ENCODE measurements at regions not wholly inside any gene's neighbourhood (a gene's known extent, or its start where the extent isn't known, plus 50 kb on each side); places are given as distances from the start of the nearest gene placed in this dataset.
A peak's percentile ranks its signal among the peaks of the same experiment; 100 is the strongest.

- H3K9me3 ChIP-seq (ENCODE audit: insufficient read depth, low read depth, low read length), result no peaks in the 10 kb centered on the region
- no peaks in the 10 kb centered on the region for H3K36me3 ChIP-seq (ENCODE audit: insufficient read depth, low read length)
- H3K27me3 ChIP-seq (ENCODE audit: insufficient read depth, low read length), result no peaks in the 10 kb centered on the region
- no peak overlapping the region for H3K9ac ChIP-seq (ENCODE audit: low read depth, low read length)
- no peak overlapping the region for H3K4me3 ChIP-seq (ENCODE audit: low read length)
- H3K4me1 ChIP-seq (ENCODE audit: insufficient read depth, low read length), result peaks cover 6% of the 10 kb centered on the region; the same call in 1 of the 2 replicates
- H3K27ac ChIP-seq (ENCODE audit: low read depth, low read length), result no peak overlapping the region
These were observed 225.8 kb upstream of the GIMD1 start for GRCh38 chr4:106594291-106594952.

- Histone ChIP-seq H3K36me3 (ENCODE audit: insufficient read depth, low read length) (no peaks in the 10 kb centered on the region), H3K4me3 (ENCODE audit: low read length) (no peak overlapping the region), H3K27me3 (ENCODE audit: insufficient read depth, low read length) (no peaks in the 10 kb centered on the region), H3K27ac (ENCODE audit: low read depth, low read length) (no peak overlapping the region), H3K9ac (ENCODE audit: low read depth, low read length) (no peak overlapping the region), H3K4me1 (ENCODE audit: insufficient read depth, low read length) (peaks cover 3% of the 10 kb centered on the region), H3K9me3 (ENCODE audit: insufficient read depth, low read depth, low read length) (no peaks in the 10 kb centered on the region)
- WGBS, result no CpG with 5 or more reads among the region's 1 CpG
These were observed 220.3 kb upstream of the GIMD1 start for GRCh38 chr4:106588891-106589290.

- Histone ChIP-seq H3K9me3 (ENCODE audit: insufficient read depth, low read depth, low read length) (no peaks in the 10 kb centered on the region), H3K36me3 (ENCODE audit: insufficient read depth, low read length) (no peaks in the 10 kb centered on the region), H3K9ac (ENCODE audit: low read depth, low read length) (no peak overlapping the region), H3K27me3 (ENCODE audit: insufficient read depth, low read length) (no peaks in the 10 kb centered on the region), H3K4me1 (ENCODE audit: insufficient read depth, low read length) (peaks cover 10% of the 10 kb centered on the region), H3K4me3 (ENCODE audit: low read length) (no peak overlapping the region), H3K27ac (ENCODE audit: low read depth, low read length) (no peak overlapping the region)
- WGBS, result 77% methylated on average over 1 of the region's 1 CpG
These were observed 219.0 kb upstream of the GIMD1 start for GRCh38 chr4:106587558-106587957.

GRCh38 chr4:106585915-106586349 lies 217.4 kb upstream of the GIMD1 start:
- H3K27ac ChIP-seq (ENCODE audit: low read depth, low read length), result no peak overlapping the region
- 80% methylated on average over 1 of the region's 1 CpG for WGBS
- H3K9ac ChIP-seq (ENCODE audit: low read depth, low read length), result no peak overlapping the region
- H3K4me3 ChIP-seq (ENCODE audit: low read length), result no peak overlapping the region
- no peaks in the 10 kb centered on the region for H3K27me3 ChIP-seq (ENCODE audit: insufficient read depth, low read length)
- H3K4me1 ChIP-seq (ENCODE audit: insufficient read depth, low read length), result peaks cover 10% of the 10 kb centered on the region
- H3K36me3 ChIP-seq (ENCODE audit: insufficient read depth, low read length), result no peaks in the 10 kb centered on the region
- no peaks in the 10 kb centered on the region for H3K9me3 ChIP-seq (ENCODE audit: insufficient read depth, low read depth, low read length)

- Histone ChIP-seq H3K9me3 (ENCODE audit: insufficient read depth, low read depth, low read length) (no peaks in the 10 kb centered on the region), H3K4me3 (ENCODE audit: low read length) (no peak overlapping the region), H3K9ac (ENCODE audit: low read depth, low read length) (no peak overlapping the region), H3K36me3 (ENCODE audit: insufficient read depth, low read length) (no peaks in the 10 kb centered on the region), H3K4me1 (ENCODE audit: insufficient read depth, low read length) (peaks cover 10% of the 10 kb centered on the region), H3K27ac (ENCODE audit: low read depth, low read length) (peak overlapping the region; percentile 28; the same call in 1 of the 2 replicates), H3K27me3 (ENCODE audit: insufficient read depth, low read length) (no peaks in the 10 kb centered on the region)
These were observed 215.9 kb upstream of the GIMD1 start for GRCh38 chr4:106584337-106584989.

GRCh38 chr4:106583567-106583966 lies 215.0 kb upstream of the GIMD1 start:
- WGBS, result 100% methylated on average over 1 of the region's 2 CpGs
- Histone ChIP-seq H3K4me3 (ENCODE audit: low read length) (no peak overlapping the region), H3K27me3 (ENCODE audit: insufficient read depth, low read length) (no peaks in the 10 kb centered on the region), H3K27ac (ENCODE audit: low read depth, low read length) (peak overlapping the region; percentile 28; the same call in 1 of the 2 replicates), H3K9ac (ENCODE audit: low read depth, low read length) (no peak overlapping the region), H3K4me1 (ENCODE audit: insufficient read depth, low read length) (peaks cover 10% of the 10 kb centered on the region), H3K9me3 (ENCODE audit: insufficient read depth, low read depth, low read length) (no peaks in the 10 kb centered on the region), H3K36me3 (ENCODE audit: insufficient read depth, low read length) (no peaks in the 10 kb centered on the region)

GRCh38 chr4:106583108-106583507 lies 214.5 kb upstream of the GIMD1 start:
- WGBS, result 92% methylated on average over 1 of the region's 2 CpGs
- no peak overlapping the region for H3K9ac ChIP-seq (ENCODE audit: low read depth, low read length)
- H3K9me3 ChIP-seq (ENCODE audit: insufficient read depth, low read depth, low read length), result no peaks in the 10 kb centered on the region
- H3K4me1 ChIP-seq (ENCODE audit: insufficient read depth, low read length), result peaks cover 10% of the 10 kb centered on the region
- no peaks in the 10 kb centered on the region for H3K27me3 ChIP-seq (ENCODE audit: insufficient read depth, low read length)
- peak overlapping the region; percentile 17; the same call in 1 of the 2 replicates for H3K27ac ChIP-seq (ENCODE audit: low read depth, low read length)
- no peaks in the 10 kb centered on the region for H3K36me3 ChIP-seq (ENCODE audit: insufficient read depth, low read length)
- no peak overlapping the region for H3K4me3 ChIP-seq (ENCODE audit: low read length)

- Histone ChIP-seq H3K9ac (ENCODE audit: low read depth, low read length) (no peak overlapping the region), H3K4me1 (ENCODE audit: insufficient read depth, low read length) (peaks cover 10% of the 10 kb centered on the region), H3K4me3 (ENCODE audit: low read length) (no peak overlapping the region), H3K9me3 (ENCODE audit: insufficient read depth, low read depth, low read length) (no peaks in the 10 kb centered on the region), H3K27ac (ENCODE audit: low read depth, low read length) (no peak overlapping the region), H3K36me3 (ENCODE audit: insufficient read depth, low read length) (no peaks in the 10 kb centered on the region), H3K27me3 (ENCODE audit: insufficient read depth, low read length) (no peaks in the 10 kb centered on the region)
These were observed 213.5 kb upstream of the GIMD1 start for GRCh38 chr4:106582103-106582502.

GRCh38 chr4:106579236-106579635 lies 210.7 kb upstream of the GIMD1 start:
- Histone ChIP-seq H3K27me3 (ENCODE audit: insufficient read depth, low read length) (no peaks in the 10 kb centered on the region), H3K9me3 (ENCODE audit: insufficient read depth, low read depth, low read length) (no peaks in the 10 kb centered on the region), H3K27ac (ENCODE audit: low read depth, low read length) (no peak overlapping the region), H3K4me1 (ENCODE audit: insufficient read depth, low read length) (peaks cover 10% of the 10 kb centered on the region), H3K4me3 (ENCODE audit: low read length) (no peak overlapping the region), H3K9ac (ENCODE audit: low read depth, low read length) (no peak overlapping the region), H3K36me3 (ENCODE audit: insufficient read depth, low read length) (no peaks in the 10 kb centered on the region)

GRCh38 chr4:106569146-106570031 lies 200.8 kb upstream of the GIMD1 start:
- H3K9ac ChIP-seq (ENCODE audit: low read depth, low read length), result no peak overlapping the region
- H3K4me1 ChIP-seq (ENCODE audit: insufficient read depth, low read length), result no peaks in the 10 kb centered on the region; the same call in 1 of the 2 replicates
- 93% methylated on average over 5 of the region's 7 CpGs for WGBS
- no peak overlapping the region for H3K4me3 ChIP-seq (ENCODE audit: low read length)
- H3K9me3 ChIP-seq (ENCODE audit: insufficient read depth, low read depth, low read length), result no peaks in the 10 kb centered on the region
- no peaks in the 10 kb centered on the region for H3K27me3 ChIP-seq (ENCODE audit: insufficient read depth, low read length)
- H3K27ac ChIP-seq (ENCODE audit: low read depth, low read length), result no peak overlapping the region
- no peaks in the 10 kb centered on the region for H3K36me3 ChIP-seq (ENCODE audit: insufficient read depth, low read length)

- Histone ChIP-seq H3K9ac (ENCODE audit: low read depth, low read length) (no peak overlapping the region), H3K27ac (ENCODE audit: low read depth, low read length) (no peak overlapping the region), H3K27me3 (ENCODE audit: insufficient read depth, low read length) (no peaks in the 10 kb centered on the region), H3K9me3 (ENCODE audit: insufficient read depth, low read depth, low read length) (peaks cover 6% of the 10 kb centered on the region; the same call in 1 of the 2 replicates), H3K4me3 (ENCODE audit: low read length) (no peak overlapping the region), H3K4me1 (ENCODE audit: insufficient read depth, low read length) (no peaks in the 10 kb centered on the region; the same call in 1 of the 2 replicates), H3K36me3 (ENCODE audit: insufficient read depth, low read length) (no peaks in the 10 kb centered on the region)
- WGBS, result 100% methylated on average over 2 of the region's 2 CpGs
These were observed 197.1 kb upstream of the GIMD1 start for GRCh38 chr4:106565727-106566126.
